Esophagus squamous epithelium (tissue), 4 donors: ENCODE measurements at regions not wholly inside any gene's neighbourhood (a gene's known extent, or its start where the extent isn't known, plus 50 kb on each side); places are given as distances from the start of the nearest gene placed in this dataset.

Experiments
- POLR2A ChIP-seq, 4 donors: fragments of 450-650 bp; IDR thresholded peaks; one replicate each; pipeline ENCODE4 v1.6.1; 2017; ENCODE audit warnings: antibody characterized with exemption in 4 of 4, mild to moderate bottlenecking in 4 of 4, moderate library complexity in 3 of 4
- TF ChIP-seq, protein P1 (sequence below), 6 experiments: fragments of 450-650 bp in 4 of 6; fragments of 200-600 bp in 2 of 6; sonication (generic) in 2 of 6; IDR thresholded peaks; one replicate each; pipeline ENCODE4 v1.5.1; 2016 to 2019; ENCODE audit warnings: antibody characterized with exemption in 6 of 6, mild to moderate bottlenecking in 4 of 6, moderate library complexity in 4 of 6

DNA sequence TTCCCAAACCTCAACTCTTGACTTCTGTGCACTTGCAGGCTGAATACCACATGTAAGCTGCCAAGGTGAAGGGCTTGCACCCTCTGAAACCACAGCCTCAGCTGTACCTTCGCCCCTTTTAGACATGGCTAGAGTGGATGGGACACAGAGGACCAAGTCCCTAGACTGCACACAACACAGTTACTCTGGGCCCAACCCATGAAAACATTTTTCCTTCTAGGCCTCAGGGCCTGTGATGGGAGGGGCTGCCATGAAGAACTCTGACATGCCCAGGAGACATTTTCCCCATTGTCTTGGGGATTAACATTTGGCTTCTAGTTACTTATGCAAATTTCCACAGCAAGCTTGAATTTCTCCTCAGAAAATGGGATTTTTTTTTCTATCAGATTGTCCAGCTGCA is 331.0 kb upstream of the RGMB start:
- TF ChIP-seq, protein P1, sequence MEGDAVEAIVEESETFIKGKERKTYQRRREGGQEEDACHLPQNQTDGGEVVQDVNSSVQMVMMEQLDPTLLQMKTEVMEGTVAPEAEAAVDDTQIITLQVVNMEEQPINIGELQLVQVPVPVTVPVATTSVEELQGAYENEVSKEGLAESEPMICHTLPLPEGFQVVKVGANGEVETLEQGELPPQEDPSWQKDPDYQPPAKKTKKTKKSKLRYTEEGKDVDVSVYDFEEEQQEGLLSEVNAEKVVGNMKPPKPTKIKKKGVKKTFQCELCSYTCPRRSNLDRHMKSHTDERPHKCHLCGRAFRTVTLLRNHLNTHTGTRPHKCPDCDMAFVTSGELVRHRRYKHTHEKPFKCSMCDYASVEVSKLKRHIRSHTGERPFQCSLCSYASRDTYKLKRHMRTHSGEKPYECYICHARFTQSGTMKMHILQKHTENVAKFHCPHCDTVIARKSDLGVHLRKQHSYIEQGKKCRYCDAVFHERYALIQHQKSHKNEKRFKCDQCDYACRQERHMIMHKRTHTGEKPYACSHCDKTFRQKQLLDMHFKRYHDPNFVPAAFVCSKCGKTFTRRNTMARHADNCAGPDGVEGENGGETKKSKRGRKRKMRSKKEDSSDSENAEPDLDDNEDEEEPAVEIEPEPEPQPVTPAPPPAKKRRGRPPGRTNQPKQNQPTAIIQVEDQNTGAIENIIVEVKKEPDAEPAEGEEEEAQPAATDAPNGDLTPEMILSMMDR (IDR thresholded peaks at IDR 0.05): no peak
- no peak for TF ChIP-seq POLR2A (IDR thresholded peaks at IDR 0.05)
